Dermis microvascular lymphatic vessel endothelial cell (primary cell): ENCODE measurements at regions not wholly inside any gene's neighbourhood (a gene's known extent, or its start where the extent isn't known, plus 50 kb on each side); places are given as distances from the start of the nearest gene placed in this dataset.

ENCODE experiments used
- DNase-seq, 2 donors: peaks; one replicate each; pipeline versions ENCODE4 v3.0.0 to v3.0.0-alpha.2; 2010; ENCODE audit warnings: low read depth in 2 of 2

- DNase-seq, result no peak
Observed at GRCh38 chr14:98093111-98093510, 1178.9 kb downstream of the BCL11B start.

GRCh38 chr14:98099527-98099926, 1172.5 kb downstream of the BCL11B start:
- no peak for DNase-seq

- DNase-seq, result no peak
Observed at GRCh38 chr14:98101323-98101722, 1170.7 kb downstream of the BCL11B start.

GRCh38 chr14:98103705-98104104, 1168.3 kb downstream of the BCL11B start:
- no peak for DNase-seq

GRCh38 chr14:98109326-98109725, 1162.7 kb downstream of the BCL11B start:
- no peak for DNase-seq

GRCh38 chr14:98112194-98112780, 1159.7 kb downstream of the BCL11B start:
- DNase-seq, result no peak

GRCh38 chr14:98114122-98114895, 1157.7 kb downstream of the BCL11B start:
- no peak for DNase-seq

GRCh38 chr14:98114946-98115345, 1157.1 kb downstream of the BCL11B start:
- no peak for DNase-seq

- DNase-seq, result no peak
Observed at GRCh38 chr14:98118749-98119148, 1153.2 kb downstream of the BCL11B start.

- no peak for DNase-seq
Observed at GRCh38 chr14:98119739-98120138, 1152.3 kb downstream of the BCL11B start.

- DNase-seq, result no peak
Observed at GRCh38 chr14:98120831-98121464, 1151.0 kb downstream of the BCL11B start.

- DNase-seq, result no peak
Observed at GRCh38 chr14:98122527-98122926, 1149.5 kb downstream of the BCL11B start.

GRCh38 chr14:98130691-98131090, 1141.3 kb downstream of the BCL11B start:
- no peak for DNase-seq

- no peak for DNase-seq
Observed at GRCh38 chr14:98131406-98131805, 1140.6 kb downstream of the BCL11B start.

GRCh38 chr14:98133806-98134205, 1138.2 kb downstream of the BCL11B start:
- no peak for DNase-seq

GRCh38 chr14:98136012-98136789, 1135.8 kb downstream of the BCL11B start:
- no peak for DNase-seq

GRCh38 chr14:98137131-98138025, 1134.6 kb downstream of the BCL11B start:
- DNase-seq, result no peak

GRCh38 chr14:98138666-98139065, 1133.3 kb downstream of the BCL11B start:
- no peak for DNase-seq

GRCh38 chr14:98140862-98141530, 1131.0 kb downstream of the BCL11B start:
- no peak for DNase-seq

- DNase-seq, result no peak
Observed at GRCh38 chr14:98143566-98143965, 1128.4 kb downstream of the BCL11B start.
